ENCODE measurements at regions not wholly inside any gene's neighbourhood (a gene's known extent, or its start where the extent isn't known, plus 50 kb on each side); places are given as distances from the start of the nearest gene placed in this dataset.
A peak's percentile ranks its signal among the peaks of the same experiment; 100 is the strongest.
"Not testable (repeated sequence)": the region's sequence is repeated elsewhere in the genome, so short reads cannot be mapped to it uniquely, and the experiment has no call there.

DNA sequence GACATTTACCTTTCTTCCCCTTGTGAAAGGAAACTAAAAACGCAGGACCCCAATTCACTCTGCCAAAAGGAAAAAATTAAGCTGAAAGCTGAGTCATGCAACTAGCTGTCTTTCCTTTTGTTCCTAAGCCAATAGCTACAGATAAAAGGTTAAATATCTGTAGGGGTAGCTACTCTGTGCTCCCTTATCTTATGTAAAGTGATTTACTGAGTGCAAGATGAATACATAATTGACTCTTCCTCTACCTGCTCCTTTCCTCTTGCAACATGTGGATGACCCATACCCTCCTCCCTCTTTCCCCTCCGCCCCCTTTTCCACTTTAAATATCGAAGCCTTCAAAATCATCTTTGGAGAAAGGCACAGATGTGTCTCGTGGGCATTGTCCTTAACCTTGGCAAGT is 68.0 kb upstream of the ZNF157 start:
- DNase-seq (ENCODE audit: insufficient read length, low spot score) (no peak), FAIRE-seq (no peak)

DNA sequence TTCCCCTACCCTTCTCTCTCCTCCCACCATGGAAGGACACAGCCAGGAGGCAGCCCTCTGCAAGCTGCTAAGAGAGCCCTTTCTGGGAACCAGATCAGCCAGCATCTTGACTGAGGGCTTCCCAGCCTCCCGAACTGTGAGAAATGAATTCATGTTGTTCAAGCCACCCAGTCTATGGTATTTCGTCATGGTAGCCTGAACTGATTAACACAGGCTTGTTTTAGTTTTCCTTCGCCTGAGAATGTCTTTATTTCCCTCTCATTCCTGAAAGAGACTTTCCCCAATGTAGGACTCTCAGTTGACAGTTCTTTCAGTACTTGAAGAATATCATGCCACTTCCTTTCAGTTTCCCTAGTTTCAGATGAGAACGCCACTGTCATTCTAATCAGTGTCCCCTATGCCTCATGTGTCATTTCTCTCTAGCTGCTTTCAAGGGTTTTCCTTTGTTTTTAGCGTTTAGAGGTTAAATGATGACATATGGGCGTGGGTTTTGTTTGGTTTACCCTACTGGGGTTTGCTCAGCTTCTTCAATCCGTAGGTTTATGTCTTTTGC is 63.8 kb upstream of the ZNF157 start:
- peak; percentile 64 for FAIRE-seq
- DNase-seq (ENCODE audit: insufficient read length, low spot score): not testable (repeated sequence)

DNA sequence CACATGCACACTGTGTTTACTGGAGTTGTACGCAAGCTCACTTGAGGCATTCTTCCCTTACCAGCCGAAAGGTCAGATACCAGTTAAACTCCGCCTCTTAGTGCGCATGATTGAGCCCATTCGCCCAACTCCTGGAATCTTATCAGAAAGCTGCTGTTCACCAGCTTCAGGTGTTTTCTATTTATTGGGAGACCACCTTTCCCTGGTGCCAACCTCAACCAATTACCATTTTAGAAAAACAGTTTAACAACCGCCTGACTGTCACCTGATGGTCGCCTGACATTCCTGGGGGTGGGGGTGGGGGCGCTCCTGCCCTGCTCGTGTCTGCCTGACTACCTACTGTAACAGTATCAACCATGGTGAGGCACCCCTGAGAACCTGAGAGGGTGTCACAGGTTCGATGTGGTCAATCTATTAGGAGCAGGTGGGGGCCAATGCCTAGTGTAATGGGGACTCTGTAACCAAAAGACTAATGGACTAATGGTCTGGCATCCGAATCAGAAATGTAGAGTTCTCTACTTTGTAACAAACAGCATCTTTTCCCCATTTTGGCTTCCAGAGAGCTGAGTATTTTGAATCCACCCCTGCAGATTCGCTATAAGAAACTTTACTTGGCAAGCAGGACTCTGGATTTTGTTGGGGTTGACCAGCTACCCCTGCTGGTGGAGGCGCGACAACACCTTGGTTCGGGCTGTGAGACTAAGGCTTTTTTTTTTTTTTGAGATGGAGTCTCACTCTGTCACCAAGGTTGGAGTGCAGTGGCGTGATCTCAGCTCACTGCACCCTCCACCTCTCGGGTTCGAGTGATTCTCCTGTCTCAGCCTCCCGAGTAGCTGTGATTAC is 58.2 kb upstream of the ZNF157 start:
- DNase-seq (ENCODE audit: insufficient read length, low spot score) (peak; percentile 4), FAIRE-seq (no peak)

DNA sequence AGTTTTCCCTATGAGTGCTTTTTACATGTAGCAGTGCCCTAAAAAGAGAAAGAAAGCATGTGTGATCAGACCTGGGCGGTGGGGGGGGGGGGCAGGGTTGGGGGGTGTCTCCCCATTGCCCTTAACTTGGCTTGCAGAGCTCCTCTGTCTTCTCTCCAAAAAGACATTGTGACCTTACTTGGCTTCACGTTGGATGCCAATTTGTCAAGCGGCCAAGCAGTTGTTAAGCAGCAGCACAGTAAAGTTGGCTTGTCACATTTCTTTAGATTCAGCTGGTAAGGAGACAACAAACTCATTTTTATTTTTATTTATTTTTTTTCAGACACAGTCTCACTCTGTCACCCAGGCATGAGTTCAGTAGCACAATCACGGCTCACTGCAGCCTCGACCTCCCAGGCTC is 57.3 kb upstream of the ZNF157 start:
- no peak for DNase-seq (ENCODE audit: insufficient read length, low spot score)
- no peak for FAIRE-seq

DNA sequence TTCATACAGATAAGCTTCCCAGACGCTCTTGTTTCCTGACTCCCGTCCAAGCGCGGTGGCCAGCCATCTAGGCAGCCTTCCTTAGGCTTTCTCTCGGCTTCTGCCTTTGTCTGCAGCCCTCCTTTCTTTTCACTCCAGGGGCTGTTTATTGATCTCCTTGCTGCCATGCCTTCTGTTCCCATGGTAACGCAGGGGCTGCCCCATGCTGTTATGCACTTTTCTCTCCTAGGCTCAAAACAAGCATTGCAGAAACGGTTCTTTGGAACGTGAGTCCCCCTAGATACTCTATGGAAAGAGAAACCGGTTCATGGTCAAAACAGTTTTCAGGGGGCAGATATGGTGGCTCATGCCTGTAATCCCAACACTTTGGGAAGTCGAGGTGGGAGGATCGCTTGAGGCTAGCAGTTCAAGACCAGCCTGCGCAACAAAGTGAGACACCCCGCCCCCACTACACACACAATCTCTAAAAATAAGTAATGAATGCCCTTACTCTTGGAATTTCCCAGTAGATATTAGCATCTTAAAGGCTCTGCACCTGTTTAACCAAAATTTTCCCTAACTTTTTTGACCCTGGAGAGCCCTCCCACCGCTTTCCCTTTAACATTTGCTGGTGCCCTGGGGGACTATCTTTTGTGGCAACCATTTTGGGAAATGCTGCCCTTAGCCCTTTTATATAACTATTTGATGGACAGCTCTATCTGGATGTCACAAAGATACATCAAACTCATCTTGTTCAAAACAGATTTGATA is 53.9 kb upstream of the ZNF157 start:
- no peak for FAIRE-seq
- DNase-seq (ENCODE audit: insufficient read length, low spot score): no peak

All from GM19239 (cell line).